HG03066 (cell line): ENCODE measurements at regions not wholly inside any gene's neighbourhood (a gene's known extent, or its start where the extent isn't known, plus 50 kb on each side); places are given as distances from the start of the nearest gene placed in this dataset.

Experiments
- ATAC-seq: cut with Tn5 transposase; IDR thresholded peaks from one replicate; pipeline ENCODE4 v1.9.1; 2021; ENCODE audit warnings: low read depth; ENCODE audit not compliant: unreplicated experiment

DNA sequence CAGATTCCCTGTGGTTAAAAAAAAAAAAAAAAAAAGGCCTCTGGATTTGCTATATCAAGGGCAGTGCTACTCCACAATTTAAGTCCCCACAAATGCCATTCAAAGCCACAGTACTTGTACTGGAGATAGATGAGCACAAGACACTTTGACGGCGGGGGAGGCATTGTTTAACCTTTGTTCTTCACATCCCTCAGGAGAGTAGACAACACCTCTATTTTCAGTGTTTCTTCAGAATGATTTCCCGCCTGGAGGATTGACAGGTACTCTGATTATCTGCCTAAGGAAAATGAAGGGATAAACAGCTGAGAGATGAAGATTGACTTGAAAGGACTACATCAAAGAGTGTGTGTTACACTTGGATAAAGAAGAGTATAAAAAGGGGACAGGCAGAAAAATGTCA, 58.7 kb downstream of the OTOL1 start:
- ATAC-seq = no peak

DNA sequence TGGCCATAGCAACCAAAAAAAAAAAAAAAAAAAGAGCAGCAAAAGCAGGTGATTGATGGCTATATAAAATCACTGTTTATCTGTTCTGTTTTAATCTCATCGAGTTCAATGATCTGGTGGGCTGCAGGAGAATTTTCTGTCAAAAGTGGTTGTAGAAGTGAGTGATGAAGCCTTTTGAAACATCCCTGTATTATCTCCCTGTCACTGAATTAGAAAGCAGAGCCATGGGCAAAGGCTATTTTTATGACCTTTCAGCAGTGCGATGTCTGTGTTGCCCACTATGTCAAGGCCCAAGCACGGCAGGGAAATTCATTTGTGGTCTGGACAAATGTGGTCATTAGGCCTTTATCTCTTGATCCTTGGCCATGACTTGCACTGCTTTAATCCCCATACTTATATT, 59.9 kb downstream of the OTOL1 start:
- ATAC-seq = no peak

DNA sequence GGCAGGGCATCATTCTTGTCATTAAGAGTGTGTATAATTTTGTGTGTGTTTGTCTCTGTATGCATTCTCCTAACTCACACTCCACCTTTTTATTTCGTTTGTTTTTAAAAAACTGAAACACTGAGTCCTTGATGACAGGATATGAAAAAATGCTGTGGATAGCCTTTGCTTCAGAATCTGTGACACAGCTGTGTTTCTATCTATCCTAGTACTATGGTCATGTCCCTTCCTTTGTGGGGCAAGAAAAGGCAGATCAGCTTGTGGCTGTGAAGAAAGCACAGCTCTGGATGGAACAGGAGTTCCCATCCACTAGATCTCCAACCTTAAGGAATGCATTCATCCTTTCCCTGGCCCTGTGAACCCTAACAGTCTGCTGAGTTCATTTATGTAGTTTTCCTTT, 60.3 kb downstream of the OTOL1 start:
- no peak for ATAC-seq

DNA sequence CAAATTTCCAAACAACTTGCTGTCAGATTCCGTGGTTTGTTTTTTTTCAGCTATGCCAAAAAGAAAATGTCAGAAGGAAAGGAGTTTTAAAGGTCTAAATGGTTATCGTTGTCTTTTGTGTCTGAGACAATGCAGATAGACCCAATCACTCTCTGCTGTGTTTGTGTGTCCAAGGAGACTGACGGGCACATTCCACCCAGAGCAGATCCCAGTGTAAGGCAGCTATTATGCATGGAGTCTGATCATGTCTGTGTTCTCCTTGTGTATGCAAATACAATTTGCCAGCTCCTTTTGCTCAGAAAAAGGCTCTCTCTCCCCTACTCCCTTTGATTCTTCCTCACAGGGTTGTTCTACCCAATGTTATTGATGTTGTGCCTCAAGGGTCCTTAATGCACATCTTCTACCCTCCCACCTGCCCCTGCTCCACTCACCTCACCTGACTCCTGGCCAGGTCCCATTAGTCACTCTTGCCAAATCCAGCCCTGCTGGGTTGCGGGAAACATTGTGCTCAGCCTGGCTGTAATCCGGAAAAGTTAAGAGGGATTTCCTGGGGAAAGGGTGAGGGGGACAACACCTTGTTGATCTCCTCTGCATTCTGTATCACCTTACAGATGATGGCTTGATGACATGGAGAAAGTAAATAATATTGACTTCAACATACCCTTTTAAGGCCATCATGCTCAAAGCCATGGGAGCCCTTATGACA, 61.0 kb downstream of the OTOL1 start:
- no peak for ATAC-seq

DNA sequence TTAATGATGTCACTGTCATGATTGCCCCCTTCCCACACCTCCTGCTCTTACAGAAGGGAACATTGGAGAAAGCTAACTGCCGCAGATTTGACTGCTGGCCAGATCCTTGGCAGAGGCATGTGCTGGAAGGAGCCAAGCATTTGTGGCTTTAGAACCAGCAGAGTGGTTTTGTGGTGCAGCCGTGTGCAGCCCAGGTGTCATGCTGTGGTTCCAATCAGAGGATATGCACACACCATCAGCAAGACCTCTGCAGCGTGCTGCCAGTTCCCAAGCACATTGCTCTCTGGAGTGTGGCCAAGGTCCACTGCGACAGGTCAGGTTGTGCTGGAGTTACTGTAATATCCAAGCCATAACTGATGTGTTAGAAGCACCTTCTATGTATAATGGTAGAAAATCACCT, 61.6 kb downstream of the OTOL1 start:
- no peak for ATAC-seq

DNA sequence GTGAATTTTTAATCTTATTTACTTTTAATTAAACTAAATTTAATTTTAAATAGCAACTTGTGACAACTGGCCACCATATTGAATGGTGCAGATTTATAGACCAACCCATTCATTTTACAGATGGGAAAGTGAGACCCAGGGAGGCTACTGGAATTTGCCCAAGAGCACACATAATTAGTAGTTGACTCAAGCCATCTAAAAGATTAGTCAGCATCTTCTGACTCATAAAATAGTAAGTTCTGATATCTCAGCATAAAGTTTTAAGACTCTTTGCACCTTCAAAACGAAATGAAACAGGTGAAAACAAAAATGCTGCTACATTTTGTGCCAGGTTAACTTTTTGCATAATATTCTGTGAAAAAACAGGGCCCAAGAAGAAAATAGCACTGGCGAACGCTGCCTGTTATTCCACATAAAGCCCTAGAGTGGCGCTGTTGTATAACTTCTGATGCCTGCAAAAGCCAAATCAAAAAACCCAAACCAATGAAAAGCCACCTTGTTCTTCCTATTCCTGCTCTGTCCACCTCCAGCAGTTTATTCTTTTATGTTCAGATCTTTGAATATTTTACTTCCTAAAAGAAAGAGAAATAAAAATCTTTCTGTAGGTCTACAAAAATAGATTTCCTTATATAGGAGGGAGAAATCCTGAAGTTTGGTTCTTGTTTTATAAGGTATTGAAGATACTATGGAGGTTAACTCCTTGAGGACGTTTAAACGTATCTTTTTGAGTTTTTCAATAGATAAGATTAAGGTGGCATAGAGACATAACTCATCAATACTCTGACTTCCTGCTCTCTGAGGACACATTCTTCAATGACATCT, 62.8 kb downstream of the OTOL1 start:
- ATAC-seq = no peak

DNA sequence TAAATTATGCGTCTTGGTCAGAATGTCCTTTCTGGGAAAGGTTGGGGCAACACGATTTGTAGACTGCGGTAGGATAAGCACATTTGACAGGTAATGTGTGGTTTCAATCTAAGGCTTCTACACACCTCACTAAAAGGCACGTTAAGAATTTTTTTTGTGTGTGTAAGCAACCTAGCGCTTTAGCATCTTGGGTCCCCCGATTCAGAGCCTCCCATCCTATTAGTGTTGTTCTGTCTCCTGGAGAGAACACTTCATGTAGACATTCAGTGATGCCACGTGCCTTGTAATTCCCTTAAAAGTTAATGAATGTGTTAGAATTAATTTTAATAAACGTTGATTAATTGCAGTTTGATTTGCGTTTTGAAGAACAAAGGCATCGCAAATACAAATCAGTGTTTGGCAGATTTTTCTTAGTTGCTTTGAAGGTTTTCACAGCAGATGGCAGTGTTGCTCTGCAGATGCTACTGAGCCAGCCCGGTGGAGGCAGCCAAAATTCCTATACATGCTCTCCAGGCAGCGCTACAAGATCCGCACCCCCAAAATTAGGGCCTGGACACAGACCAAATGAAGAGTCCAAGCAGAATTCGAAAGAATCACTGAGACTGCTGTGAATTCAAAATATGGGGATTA, 63.5 kb downstream of the OTOL1 start:
- no peak for ATAC-seq

DNA sequence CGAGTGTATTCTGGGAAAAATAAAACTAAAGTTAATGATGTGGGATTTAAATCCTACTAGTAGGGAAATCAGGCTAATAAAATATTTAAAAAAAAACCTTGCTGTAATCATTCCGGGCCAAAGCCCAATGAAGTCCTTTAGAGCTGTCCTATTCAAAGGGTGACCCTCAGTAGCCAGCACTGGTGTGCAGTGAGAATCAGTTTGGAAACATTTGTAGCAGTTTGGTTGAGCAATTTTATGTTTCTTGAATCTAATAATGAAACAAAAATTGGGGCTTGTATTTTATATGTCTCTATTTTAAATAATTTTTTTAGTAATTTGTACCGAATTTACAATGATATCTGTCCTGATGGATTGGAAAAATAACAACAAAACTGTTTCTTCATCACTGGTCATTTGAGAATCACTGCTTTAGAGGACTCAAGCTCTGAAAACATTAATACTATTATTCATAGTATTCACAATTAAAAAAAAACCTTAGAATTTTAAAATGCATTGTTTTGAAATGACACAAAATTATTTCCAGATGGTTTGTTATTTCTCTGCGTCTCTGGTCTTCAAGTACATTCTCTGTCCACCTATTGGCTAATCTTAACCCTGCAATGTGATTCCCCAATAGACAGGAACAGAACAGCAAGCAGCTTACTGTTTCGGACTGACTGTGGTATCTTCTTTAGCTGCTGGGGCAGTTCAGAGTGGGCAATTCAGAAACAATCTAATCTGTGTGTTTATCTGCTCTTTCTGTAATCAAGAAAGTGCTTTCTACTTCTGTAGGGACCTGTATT, 71.2 kb downstream of the OTOL1 start:
- no peak for ATAC-seq

DNA sequence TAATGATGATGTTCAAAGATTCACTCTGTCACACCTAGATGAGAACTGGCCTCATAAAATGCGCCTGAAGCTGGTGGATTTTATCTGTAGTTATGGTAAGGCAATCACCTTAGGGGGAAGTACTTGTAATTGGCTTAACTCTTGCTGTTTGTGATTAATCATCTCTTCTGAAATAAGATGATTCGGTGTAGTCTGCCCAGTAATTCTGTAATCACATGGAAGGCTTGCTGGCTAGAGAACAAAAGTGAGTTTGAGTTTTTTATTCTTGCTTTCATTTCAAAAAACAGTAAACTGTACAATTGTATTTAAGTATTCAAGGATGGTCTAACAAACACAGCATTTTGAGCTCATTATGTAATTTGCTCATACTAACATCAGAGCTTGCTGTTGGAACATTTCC, 72.1 kb downstream of the OTOL1 start:
- ATAC-seq = no peak

DNA sequence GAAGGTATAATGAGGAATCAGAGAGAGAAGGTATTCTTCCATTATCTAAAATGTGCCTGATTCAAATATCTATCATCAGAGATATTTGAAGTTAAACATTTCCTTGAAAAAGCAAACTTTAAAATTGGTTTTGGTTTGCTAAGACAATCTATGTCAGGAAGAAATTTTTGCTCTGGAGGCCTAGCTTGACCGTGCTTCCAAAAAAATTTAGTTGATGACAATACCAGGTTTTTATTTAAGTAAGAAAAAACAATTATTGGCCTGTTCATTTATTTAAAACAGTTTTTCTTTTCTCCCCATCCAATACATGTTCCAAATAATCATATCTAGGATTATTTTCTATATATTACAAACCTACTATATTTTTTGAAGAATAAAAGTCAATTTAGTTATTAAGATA, 75.3 kb downstream of the OTOL1 start:
- no peak for ATAC-seq

DNA sequence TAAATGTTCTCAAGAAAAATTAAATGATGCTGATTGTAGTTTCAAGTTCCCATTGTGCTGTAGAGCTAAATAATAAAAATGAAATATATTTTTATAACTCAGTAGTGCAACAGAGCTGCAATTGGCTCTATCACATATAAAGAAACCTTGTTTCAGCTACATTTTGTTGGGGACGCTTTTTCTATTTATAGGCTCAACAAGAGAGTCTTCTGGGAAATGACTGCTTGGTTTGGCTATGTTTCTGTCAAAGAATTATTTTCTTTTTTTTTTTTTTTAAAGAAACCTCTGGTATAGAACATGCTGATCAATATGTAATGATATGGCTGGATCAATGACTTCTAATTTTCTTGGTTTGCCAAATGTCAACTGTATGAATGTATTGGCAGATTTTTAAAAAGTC, 76.5 kb downstream of the OTOL1 start:
- ATAC-seq = no peak

DNA sequence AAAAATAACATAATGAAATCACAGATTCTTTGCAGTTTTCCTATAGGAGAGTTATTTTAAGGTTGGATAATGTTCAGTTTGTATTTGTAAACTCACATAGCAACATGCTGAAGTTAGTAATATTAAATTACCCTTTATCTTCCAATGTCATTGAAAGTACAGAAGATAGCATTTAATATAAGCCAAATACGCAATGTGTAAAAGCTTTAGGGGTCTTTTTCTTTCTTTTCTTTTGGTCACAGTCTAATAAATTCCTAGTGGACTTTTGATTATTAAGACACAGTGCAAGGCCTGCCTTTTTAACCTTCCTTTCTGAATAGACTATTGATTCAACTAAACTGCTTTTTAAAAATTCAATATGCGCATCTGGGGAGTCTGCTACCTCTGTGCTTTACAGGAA, 79.3 kb downstream of the OTOL1 start:
- ATAC-seq = no peak

DNA sequence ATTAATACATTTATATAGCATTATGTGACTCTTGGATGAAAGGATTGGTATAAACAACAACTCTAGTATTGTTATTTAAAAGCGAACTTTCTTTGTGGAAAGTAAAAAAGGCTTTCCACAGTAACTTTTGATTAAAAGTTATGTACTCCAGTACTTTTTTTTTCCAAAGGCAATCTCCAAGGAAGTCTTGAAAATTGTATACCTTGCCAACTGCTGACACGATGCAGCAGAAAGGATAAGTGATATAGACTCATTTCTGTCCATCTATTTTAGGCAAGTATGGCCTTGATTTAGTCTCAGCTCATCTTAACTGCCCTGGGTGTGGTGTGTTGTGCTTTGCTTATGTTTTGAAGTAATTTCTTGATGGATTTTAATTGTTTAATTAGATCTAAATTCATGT, 79.7 kb downstream of the OTOL1 start:
- ATAC-seq = no peak

DNA sequence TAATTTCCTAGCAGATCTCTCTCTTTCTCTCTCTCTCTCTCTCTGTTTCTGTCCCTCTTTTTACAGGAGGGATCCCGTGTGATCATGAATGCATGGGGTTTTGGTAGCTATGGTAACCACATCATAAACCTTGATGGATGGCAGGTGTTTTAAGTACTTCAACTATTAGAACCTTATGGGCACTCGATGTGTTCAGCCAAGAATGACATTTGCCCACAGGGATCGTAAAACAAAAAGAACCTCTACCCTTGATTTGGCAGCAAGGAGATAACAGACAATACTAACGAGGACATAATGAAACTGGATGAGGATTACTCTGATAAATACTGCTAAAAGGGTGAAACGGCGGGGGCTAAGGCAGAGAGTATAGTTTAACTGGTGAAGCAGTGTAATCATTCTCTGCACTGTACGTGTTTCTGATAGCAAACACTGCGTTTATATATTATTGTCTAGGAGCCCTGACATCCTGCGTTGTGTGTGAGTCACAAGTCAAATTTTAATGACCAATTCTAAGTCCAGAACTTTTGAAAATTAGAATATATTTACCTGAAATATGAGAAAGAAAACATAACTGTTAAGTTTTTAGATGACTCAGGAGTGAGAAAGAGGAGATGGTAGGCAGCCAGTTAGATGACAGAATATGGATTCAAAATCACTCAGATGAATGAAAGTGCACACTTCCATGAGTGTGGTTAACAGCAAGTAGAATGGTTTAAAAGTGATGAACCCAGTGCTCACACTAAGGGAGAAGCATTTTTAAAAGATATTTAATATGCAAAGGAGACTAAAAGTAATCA, 80.3 kb downstream of the OTOL1 start:
- ATAC-seq = no peak

DNA sequence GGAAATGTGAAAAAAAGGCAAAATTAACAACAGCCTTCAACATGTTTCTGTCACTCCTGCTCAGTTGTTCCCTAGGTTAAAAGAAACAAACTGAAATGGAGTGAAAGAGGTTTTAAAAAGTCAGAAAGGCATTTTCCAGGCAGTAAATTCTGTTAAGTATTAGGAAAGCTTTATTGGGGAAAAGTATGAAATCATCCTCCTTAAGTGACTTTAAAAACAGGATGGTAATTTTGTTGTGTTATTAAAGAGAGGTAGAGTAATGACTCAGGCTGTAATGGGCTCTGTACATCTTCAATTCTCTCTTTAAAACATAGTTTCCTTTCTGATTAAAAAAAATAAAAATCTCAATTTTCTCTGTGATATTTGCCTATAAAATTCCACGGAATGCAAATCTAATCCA, 81.1 kb downstream of the OTOL1 start:
- ATAC-seq = no peak

DNA sequence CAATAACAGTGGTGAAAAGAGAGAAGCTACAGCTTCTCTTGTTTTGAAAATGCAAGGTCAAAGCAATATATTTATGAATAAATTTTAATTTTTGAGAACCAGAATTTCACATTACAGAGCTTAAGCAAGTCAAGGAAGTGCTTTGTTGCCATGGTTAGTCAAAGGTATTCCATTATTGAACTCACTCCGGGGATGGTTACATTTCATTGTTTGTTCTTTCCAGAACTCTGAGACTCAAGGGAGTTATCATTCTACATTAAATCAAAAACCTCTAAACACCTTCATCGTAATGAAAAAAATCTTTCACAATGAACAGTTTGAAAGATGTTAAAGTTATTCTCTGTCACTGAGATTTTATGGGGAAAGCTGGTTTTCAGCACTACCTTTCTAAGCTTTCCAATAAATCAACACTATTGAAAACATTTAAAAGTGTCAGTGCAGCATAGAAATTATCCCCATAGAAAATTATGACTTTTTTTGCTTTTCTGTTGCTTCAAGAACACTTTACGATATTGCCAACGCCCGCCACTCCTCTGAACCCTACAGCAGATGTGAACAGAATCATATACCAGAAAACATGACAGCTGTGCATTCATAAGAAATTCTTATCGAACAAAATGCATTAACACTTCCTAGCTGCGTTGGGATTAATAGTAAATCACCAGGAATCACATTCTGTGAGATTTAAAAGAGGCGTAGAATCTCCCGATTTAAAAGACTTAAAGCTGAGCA, 83.0 kb downstream of the OTOL1 start:
- ATAC-seq = no peak

DNA sequence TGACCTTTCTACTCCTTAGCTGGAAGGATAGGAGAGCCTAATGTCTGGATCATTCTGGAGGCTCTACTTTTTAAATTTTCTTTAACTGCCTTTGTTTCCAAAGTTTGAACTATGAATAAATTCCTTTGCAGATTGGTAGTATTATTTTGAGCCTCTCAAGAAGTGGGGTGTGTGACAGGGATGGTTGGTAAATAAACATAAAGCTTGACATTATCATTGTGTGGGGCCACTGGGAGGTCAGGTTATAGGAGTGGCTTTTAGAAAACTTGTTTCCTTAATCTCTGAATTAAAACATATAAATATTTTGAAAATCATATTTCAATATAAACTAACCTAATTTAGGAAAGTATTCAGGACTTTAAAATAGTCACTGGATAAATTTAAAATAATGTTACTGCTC, 89.3 kb downstream of the OTOL1 start:
- ATAC-seq = no peak

DNA sequence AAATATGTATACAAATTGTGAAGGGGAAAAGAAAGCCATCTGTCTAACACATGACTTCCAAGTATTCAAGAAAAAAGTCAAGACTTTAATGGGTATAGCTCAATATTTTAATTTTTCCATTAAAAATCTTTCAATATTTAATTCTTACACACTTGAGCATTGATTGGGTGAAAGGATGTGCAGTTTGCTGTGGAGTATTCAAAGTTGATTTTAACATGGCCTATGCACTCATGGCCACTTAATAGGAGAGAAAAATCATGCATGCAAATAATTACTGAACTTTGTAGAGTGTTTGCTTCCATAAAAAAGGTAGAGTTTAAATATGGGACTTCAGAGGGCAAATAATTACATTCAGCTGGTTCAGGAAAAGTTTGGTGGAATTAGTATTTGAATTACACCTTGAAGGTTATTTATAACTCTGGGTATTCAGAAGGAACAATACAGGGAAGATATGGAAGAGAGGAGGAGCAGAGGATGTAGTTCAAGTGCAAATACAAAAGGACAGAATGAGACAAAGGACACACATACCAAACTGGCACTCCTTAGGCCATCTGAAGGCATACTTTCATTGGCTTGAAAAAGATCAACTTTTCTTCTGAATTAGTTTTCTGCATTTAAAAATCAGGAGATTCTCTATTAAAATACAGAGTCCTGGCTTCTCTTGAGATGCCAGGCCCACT, 90.1 kb downstream of the OTOL1 start:
- ATAC-seq = no peak

DNA sequence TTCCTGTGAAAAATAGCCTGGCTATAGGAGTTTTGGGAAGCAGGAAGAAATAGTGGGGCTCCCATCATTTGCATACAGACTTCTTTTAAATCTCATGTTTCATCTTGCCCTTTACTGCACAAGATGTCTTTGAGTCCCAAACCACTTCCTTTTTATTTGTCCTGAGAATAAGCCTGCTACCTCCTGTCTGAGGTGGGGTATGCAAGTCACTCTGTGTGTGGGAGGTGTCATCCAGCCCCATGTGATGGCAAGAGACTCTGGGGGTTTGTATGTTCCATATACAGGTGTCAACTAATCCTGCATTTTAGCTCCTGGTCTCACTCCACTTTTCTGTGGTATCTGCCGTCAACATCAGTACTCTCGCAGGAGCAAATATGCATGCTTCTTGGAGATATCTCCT, 102.0 kb downstream of the OTOL1 start:
- ATAC-seq = no peak
